GM12878 (cell line): ENCODE measurements at regions not wholly inside any gene's neighbourhood (a gene's known extent, or its start where the extent isn't known, plus 50 kb on each side); places are given as distances from the start of the nearest gene placed in this dataset.
A peak's percentile ranks its signal among the peaks of the same experiment; 100 is the strongest.

ENCODE experiments used
- ATF7 ChIP-seq: fragments of 450-650 bp; IDR thresholded peaks from 2 replicates; pipeline ENCODE4 v1.6.1; 2016; ENCODE audit warnings: low read depth, mild to moderate bottlenecking
- BCL11A ChIP-seq: IDR thresholded peaks from 2 replicates; pipeline ENCODE4 v1.6.1; 2011; ENCODE audit warnings: low read depth, low read length
- CBX3 ChIP-seq: fragments of 200-600 bp; sonication (generic); IDR thresholded peaks from 2 replicates; pipeline ENCODE4 v1.6.1; 2016; ENCODE audit warnings: low read depth, borderline replicate concordance
- EP300 ChIP-seq, 2 experiments: fragments of 150-350 bp in 1 of 2; IDR thresholded peaks; 2 replicates each; pipeline ENCODE4 v1.6.1; 2011 to 2012; ENCODE audit warnings: low read depth in 2 of 2, low read length in 2 of 2, borderline replicate concordance in 1 of 2, improper control_type of control experiment in 1 of 2, inconsistent platforms in 1 of 2; ENCODE audit not compliant: control insufficient read depth in 1 of 2
- FOS ChIP-seq: IDR thresholded peaks from 3 replicates; pipeline ENCODE4 v1.6.1; 2011; ENCODE audit warnings: borderline replicate concordance; ENCODE audit not compliant: insufficient read length; ENCODE audit errors: extremely low read depth
- FOXM1 ChIP-seq: IDR thresholded peaks from 2 replicates; pipeline ENCODE4 v1.6.1; 2012; ENCODE audit warnings: low read depth, mild to moderate bottlenecking, inconsistent platforms, low read length, moderate library complexity
- MYB ChIP-seq: fragments of 150-350 bp; IDR thresholded peaks from 2 replicates; pipeline ENCODE4 v1.6.1; 2014; ENCODE audit warnings: mild to moderate bottlenecking, low read depth, low read length, borderline replicate concordance
- MYC ChIP-seq: IDR thresholded peaks from 2 replicates; pipeline ENCODE4 v1.6.1; 2011; ENCODE audit warnings: mild to moderate bottlenecking, low read length, moderate library complexity, inconsistent platforms; ENCODE audit not compliant: insufficient read depth, insufficient replicate concordance, insufficient read length, severe bottlenecking
- ZBTB11 ChIP-seq: fragments of 450-650 bp; formaldehyde crosslinking; IDR thresholded peaks from 2 replicates; pipeline ENCODE4 v1.5.0; 2022; ENCODE audit warnings: mild to moderate bottlenecking, missing genetic modification characterization
- TF ChIP-seq, protein P1 (sequence below): fragments of 450-650 bp; IDR thresholded peaks from 2 replicates; pipeline ENCODE4 v1.6.1; 2018; ENCODE audit warnings: mild to moderate bottlenecking, low read depth, moderate library complexity; ENCODE audit not compliant: partially characterized antibody
- TF ChIP-seq, protein P2 (sequence below): IDR thresholded peaks from 2 replicates; pipeline ENCODE4 v1.6.1; 2012; ENCODE audit warnings: low read length, inconsistent platforms
- TF ChIP-seq, protein P3 (sequence below): fragments of 450-650 bp; IDR thresholded peaks from 2 replicates; pipeline ENCODE4 v1.6.1; 2017; ENCODE audit warnings: mild to moderate bottlenecking

DNA sequence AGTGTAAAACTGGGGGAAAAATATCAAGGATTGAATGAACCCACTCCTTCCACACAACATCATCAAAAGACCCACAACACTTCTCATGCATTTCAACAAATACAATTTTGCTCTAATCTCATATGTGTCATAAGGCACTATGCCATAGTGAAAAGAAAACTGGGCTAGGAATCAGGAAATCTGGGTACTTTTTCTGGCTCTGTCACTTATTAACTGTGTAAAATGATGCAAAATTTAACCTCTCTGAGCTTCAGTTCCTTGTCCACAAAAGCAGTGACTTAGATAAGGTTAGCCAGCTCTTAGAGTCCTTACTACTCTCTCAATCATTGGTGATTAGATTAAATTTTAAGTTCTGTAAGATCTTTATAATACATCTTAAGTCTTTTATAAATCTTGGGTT, 250.5 kb upstream of the SOX5 start (continued):
- TF ChIP-seq ATF7: no peak
- no peak for TF ChIP-seq BCL11A
- TF ChIP-seq, protein P1, sequence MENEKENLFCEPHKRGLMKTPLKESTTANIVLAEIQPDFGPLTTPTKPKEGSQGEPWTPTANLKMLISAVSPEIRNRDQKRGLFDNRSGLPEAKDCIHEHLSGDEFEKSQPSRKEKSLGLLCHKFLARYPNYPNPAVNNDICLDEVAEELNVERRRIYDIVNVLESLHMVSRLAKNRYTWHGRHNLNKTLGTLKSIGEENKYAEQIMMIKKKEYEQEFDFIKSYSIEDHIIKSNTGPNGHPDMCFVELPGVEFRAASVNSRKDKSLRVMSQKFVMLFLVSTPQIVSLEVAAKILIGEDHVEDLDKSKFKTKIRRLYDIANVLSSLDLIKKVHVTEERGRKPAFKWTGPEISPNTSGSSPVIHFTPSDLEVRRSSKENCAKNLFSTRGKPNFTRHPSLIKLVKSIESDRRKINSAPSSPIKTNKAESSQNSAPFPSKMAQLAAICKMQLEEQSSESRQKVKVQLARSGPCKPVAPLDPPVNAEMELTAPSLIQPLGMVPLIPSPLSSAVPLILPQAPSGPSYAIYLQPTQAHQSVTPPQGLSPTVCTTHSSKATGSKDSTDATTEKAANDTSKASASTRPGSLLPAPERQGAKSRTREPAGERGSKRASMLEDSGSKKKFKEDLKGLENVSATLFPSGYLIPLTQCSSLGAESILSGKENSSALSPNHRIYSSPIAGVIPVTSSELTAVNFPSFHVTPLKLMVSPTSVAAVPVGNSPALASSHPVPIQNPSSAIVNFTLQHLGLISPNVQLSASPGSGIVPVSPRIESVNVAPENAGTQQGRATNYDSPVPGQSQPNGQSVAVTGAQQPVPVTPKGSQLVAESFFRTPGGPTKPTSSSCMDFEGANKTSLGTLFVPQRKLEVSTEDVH: no peak
- TF ChIP-seq CBX3: no peak
- 0 out of 4 replicates have a peak, but pooled peaks have one; percentile 25 to 49 for TF ChIP-seq EP300 (IDR thresholded peaks at IDR 0.05; ENCODE audit: borderline replicate concordance in 1 of 2, control insufficient read depth in 1 of 2, low read depth in 2 of 2, low read length in 2 of 2)
- no peak for TF ChIP-seq MYC
- TF ChIP-seq ZBTB11 (CRISPR knock-in tag): no peak
- TF ChIP-seq, protein P2, sequence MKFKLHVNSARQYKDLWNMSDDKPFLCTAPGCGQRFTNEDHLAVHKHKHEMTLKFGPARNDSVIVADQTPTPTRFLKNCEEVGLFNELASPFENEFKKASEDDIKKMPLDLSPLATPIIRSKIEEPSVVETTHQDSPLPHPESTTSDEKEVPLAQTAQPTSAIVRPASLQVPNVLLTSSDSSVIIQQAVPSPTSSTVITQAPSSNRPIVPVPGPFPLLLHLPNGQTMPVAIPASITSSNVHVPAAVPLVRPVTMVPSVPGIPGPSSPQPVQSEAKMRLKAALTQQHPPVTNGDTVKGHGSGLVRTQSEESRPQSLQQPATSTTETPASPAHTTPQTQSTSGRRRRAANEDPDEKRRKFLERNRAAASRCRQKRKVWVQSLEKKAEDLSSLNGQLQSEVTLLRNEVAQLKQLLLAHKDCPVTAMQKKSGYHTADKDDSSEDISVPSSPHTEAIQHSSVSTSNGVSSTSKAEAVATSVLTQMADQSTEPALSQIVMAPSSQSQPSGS: no peak
- TF ChIP-seq, protein P3, sequence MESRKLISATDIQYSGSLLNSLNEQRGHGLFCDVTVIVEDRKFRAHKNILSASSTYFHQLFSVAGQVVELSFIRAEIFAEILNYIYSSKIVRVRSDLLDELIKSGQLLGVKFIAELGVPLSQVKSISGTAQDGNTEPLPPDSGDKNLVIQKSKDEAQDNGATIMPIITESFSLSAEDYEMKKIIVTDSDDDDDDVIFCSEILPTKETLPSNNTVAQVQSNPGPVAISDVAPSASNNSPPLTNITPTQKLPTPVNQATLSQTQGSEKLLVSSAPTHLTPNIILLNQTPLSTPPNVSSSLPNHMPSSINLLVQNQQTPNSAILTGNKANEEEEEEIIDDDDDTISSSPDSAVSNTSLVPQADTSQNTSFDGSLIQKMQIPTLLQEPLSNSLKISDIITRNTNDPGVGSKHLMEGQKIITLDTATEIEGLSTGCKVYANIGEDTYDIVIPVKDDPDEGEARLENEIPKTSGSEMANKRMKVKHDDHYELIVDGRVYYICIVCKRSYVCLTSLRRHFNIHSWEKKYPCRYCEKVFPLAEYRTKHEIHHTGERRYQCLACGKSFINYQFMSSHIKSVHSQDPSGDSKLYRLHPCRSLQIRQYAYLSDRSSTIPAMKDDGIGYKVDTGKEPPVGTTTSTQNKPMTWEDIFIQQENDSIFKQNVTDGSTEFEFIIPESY: no peak
- no peak for TF ChIP-seq FOXM1
- TF ChIP-seq FOS: no peak
- TF ChIP-seq MYB: no peak
